HL-60 (cell line): ENCODE measurements at regions not wholly inside any gene's neighbourhood (a gene's known extent, or its start where the extent isn't known, plus 50 kb on each side); places are given as distances from the start of the nearest gene placed in this dataset.

Source experiments
- POLR2AphosphoS5 ChIP-seq: IDR thresholded peaks from 2 replicates; pipeline ENCODE4 v1.6.1; 2012; ENCODE audit warnings: low read depth
- TF ChIP-seq, protein P1 (sequence below): IDR thresholded peaks from one replicate; pipeline ENCODE4 v1.5.1; 2011; ENCODE audit warnings: low read length, control low read depth, inconsistent platforms; ENCODE audit not compliant: insufficient read depth

GRCh38 chr7:81297317-81297716, 378.5 kb upstream of the SEMA3C start:
- no peak for TF ChIP-seq POLR2AphosphoS5
- TF ChIP-seq, protein P1, sequence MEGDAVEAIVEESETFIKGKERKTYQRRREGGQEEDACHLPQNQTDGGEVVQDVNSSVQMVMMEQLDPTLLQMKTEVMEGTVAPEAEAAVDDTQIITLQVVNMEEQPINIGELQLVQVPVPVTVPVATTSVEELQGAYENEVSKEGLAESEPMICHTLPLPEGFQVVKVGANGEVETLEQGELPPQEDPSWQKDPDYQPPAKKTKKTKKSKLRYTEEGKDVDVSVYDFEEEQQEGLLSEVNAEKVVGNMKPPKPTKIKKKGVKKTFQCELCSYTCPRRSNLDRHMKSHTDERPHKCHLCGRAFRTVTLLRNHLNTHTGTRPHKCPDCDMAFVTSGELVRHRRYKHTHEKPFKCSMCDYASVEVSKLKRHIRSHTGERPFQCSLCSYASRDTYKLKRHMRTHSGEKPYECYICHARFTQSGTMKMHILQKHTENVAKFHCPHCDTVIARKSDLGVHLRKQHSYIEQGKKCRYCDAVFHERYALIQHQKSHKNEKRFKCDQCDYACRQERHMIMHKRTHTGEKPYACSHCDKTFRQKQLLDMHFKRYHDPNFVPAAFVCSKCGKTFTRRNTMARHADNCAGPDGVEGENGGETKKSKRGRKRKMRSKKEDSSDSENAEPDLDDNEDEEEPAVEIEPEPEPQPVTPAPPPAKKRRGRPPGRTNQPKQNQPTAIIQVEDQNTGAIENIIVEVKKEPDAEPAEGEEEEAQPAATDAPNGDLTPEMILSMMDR = no peak
